ENCODE measurements at regions not wholly inside any gene's neighbourhood (a gene's known extent, or its start where the extent isn't known, plus 50 kb on each side); places are given as distances from the start of the nearest gene placed in this dataset.

DNA sequence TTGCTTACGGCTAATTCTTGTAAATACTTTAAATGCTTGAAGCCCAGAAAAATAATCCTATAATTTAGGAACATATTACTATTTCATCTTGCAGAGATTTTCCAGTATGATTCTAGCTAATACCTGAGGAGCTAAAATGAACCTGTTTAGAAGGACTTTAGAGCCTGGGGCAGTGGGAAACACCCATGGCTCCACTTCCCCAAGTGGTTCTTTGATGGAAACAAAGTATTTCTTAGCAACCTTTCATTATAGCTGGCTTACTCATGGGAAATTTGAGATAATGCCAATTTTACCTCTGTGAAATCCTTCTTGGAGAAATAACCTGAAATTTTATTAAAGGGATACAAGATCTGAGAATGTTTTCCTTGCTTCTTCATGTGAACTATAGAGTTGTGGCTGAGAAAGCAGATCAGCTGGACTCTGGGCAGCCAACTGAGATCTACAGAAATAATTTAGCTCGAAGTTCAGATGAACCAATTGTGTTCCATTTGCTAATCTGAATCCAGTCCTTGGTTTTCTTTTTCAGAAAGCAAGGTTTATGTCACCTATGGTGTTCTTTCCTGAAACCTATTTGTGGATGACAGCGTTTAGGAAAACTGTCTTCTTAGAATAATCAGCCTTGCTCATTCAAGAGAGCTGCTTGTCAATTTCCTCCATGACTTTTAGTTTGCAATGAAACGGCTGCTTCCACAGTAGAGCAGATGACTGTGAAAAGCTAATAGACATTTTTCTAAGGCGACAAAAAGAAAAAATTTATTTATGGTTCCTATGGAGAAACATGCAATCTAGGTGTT, 141.8 kb upstream of the CPM start:
- WGBS, 3 donors = 87 to 89% (median 89%) methylated on average over 5 of the region's 5 CpGs
- Histone ChIP-seq H3K4me3 (no peak overlapping the region), H3K4me1 (ENCODE audit: insufficient read depth) (no peaks in the 10 kb centered on the region), H3K9me3 (no peaks in the 10 kb centered on the region), H3K36me3 (no peaks in the 10 kb centered on the region), H3K27me3 (no peaks in the 10 kb centered on the region), H3K27ac (no peak overlapping the region)
- no peak for DNase-seq
- TF ChIP-seq POLR2A (IDR thresholded peaks at IDR 0.05) (no peak), EP300 (IDR thresholded peaks at IDR 0.05) (no peak)
- TF ChIP-seq, protein P1, sequence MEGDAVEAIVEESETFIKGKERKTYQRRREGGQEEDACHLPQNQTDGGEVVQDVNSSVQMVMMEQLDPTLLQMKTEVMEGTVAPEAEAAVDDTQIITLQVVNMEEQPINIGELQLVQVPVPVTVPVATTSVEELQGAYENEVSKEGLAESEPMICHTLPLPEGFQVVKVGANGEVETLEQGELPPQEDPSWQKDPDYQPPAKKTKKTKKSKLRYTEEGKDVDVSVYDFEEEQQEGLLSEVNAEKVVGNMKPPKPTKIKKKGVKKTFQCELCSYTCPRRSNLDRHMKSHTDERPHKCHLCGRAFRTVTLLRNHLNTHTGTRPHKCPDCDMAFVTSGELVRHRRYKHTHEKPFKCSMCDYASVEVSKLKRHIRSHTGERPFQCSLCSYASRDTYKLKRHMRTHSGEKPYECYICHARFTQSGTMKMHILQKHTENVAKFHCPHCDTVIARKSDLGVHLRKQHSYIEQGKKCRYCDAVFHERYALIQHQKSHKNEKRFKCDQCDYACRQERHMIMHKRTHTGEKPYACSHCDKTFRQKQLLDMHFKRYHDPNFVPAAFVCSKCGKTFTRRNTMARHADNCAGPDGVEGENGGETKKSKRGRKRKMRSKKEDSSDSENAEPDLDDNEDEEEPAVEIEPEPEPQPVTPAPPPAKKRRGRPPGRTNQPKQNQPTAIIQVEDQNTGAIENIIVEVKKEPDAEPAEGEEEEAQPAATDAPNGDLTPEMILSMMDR (IDR thresholded peaks at IDR 0.05) = no peak
- intact Hi-C loops (cut with DNase I) = no loop called here

DNA sequence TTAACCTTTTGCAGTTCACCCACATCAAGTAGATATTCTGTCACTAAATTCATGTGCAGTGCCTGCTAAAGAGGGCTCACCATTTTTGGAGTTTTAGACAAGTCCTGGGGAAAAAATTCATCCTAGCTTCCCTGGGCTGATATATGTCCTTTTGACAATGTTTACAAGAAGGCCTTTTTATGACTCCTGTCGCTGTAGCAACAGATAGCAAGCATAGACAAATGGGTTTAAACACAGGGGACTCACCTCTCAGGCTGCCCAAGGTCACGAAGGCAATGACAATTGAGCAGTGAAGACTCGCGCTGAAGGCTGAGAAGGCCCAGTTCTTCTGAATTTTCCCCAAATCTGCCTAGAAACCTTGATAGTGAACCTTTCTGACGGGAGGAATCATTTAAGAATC, 150.7 kb upstream of the CPM start:
- H3K4me1 ChIP-seq (ENCODE audit: insufficient read depth) = no peaks in the 10 kb centered on the region
- H3K4me3 ChIP-seq = no peak overlapping the region
- no peak overlapping the region for H3K27ac ChIP-seq
- TF ChIP-seq POLR2A (IDR thresholded peaks at IDR 0.05) = no peak
- no peak for TF ChIP-seq EP300 (IDR thresholded peaks at IDR 0.05)
- TF ChIP-seq, protein P1 (IDR thresholded peaks at IDR 0.05) = no peak
- no peaks in the 10 kb centered on the region for H3K27me3 ChIP-seq
- 78 to 84% (median 80%) methylated on average over 5 of the region's 5 CpGs for WGBS, 3 donors
- DNase-seq = no peak
- no peaks in the 10 kb centered on the region for H3K9me3 ChIP-seq
- no peaks in the 10 kb centered on the region for H3K36me3 ChIP-seq
- intact Hi-C loops (cut with DNase I) = no loop called here

DNA sequence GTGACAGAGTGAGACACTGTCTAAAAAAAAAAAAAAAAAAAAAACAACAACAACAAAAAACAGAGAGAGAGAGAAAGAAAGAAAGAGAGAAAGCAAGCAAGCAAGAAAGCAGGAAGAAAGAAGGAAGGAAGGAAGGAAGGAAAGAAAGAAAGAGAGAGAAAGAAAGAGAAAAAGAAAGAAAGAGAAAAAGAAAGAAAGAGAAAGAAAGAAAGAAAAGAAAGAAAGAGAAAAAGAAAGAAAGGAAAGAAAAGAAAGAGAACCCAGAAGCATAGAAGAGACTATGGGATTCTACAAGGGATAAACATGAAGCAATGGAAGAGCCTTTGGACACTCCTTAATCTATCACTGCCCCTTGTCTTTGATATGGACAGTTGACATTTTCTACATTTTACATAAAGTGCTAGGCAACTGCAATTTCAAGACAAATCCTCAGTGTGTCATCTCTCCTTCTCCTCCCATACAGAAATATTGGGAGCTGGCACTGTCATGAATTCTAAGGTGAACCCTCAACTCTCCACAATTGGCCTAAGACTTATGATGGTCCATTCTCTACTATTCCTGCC, 151.9 kb upstream of the CPM start:
- H3K27ac ChIP-seq = no peak overlapping the region

DNA sequence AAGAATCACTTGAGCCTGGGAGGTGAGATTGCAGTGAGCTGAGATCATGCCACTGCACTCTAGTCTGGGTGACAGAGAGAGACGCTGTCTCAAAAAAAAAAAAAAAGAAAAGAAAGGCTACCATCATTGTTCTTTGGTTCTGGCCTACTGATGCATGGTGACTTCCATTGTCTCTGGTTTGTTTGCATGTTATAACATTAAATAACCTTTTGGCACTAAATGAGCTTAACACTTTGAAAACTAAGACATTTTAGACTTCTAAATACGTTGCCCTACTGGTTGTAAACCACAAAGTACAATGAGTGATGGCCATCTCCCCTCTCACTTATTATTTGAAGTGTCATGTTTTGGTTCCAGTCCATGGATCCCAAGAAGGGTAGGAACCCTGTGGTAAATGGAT, 152.9 kb upstream of the CPM start:
- Histone ChIP-seq H3K27ac (no peak overlapping the region), H3K36me3 (no peaks in the 10 kb centered on the region), H3K4me3 (no peak overlapping the region), H3K9me3 (no peaks in the 10 kb centered on the region), H3K27me3 (no peaks in the 10 kb centered on the region), H3K4me1 (ENCODE audit: insufficient read depth) (peaks cover 5% of the 10 kb centered on the region)
- no peak for DNase-seq
- intact Hi-C loops (cut with DNase I) = no loop called here
- WGBS, 3 donors = 91 to 97% (median 96%) methylated on average over 2 of the region's 2 CpGs
- TF ChIP-seq EP300 (IDR thresholded peaks at IDR 0.05) (no peak), POLR2A (IDR thresholded peaks at IDR 0.05) (no peak)
- TF ChIP-seq, protein P1 (IDR thresholded peaks at IDR 0.05) = no peak

More for the DNA sequence above, 151.9 kb upstream of the CPM start:
- intact Hi-C loops (cut with DNase I) = no loop called here
- no peaks in the 10 kb centered on the region for H3K36me3 ChIP-seq
- no peaks in the 10 kb centered on the region for H3K4me1 ChIP-seq (ENCODE audit: insufficient read depth)
- no peaks in the 10 kb centered on the region for H3K27me3 ChIP-seq
- TF ChIP-seq, protein P1 (IDR thresholded peaks at IDR 0.05) = no peak
- TF ChIP-seq POLR2A (IDR thresholded peaks at IDR 0.05) = no peak
- H3K9me3 ChIP-seq = no peaks in the 10 kb centered on the region
- no peak overlapping the region for H3K4me3 ChIP-seq
- no peak for DNase-seq

All from ovary (tissue), 7 donors.